ENCODE measurements at regions not wholly inside any gene's neighbourhood (a gene's known extent, or its start where the extent isn't known, plus 50 kb on each side); places are given as distances from the start of the nearest gene placed in this dataset.
"Not testable (repeated sequence)": the region's sequence is repeated elsewhere in the genome, so short reads cannot be mapped to it uniquely, and the experiment has no call there.

DNA sequence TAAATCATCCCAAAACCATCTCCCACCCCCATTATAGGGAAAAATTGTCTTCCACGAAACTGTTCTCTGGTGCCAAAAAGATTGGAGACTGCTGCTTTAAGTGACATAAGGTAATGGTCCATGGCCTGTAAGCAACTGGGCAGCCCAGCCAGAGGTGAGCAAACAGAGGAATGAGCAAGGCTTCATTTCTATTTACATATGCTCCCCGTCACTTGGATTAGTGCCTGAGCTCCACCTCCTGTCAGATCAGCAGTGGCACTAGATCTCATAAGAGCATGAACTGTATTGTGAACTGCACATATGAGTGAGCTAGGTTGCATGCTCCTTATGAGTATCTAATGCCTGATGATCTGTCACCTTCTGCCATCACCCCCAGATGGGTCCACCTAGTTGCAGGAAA is 1159.8 kb upstream of the ALCAM start:
- POLR2A ChIA-PET: no interaction called here
- no peak for DNase-seq (ENCODE audit: extremely low spot score)
- TF ChIP-seq LEF1 (IDR thresholded peaks at IDR 0.05; ENCODE audit: borderline replicate concordance): no peak
- no peak for TF ChIP-seq FOXA1 (IDR thresholded peaks at IDR 0.05)
- no peak for TF ChIP-seq TARDBP (IDR thresholded peaks at IDR 0.05)
- TF ChIP-seq NFRKB (IDR thresholded peaks at IDR 0.05): no peak
- no peak for TF ChIP-seq SP1 (IDR thresholded peaks at IDR 0.05)
- TF ChIP-seq BHLHE40 (IDR thresholded peaks at IDR 0.05; ENCODE audit: borderline replicate concordance): no peak
- TF ChIP-seq, protein P1, sequence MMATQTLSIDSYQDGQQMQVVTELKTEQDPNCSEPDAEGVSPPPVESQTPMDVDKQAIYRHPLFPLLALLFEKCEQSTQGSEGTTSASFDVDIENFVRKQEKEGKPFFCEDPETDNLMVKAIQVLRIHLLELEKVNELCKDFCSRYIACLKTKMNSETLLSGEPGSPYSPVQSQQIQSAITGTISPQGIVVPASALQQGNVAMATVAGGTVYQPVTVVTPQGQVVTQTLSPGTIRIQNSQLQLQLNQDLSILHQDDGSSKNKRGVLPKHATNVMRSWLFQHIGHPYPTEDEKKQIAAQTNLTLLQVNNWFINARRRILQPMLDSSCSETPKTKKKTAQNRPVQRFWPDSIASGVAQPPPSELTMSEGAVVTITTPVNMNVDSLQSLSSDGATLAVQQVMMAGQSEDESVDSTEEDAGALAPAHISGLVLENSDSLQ (IDR thresholded peaks at IDR 0.05): 0 out of 2 replicates have a peak, but pooled peaks have one; percentile 13
- no peak for TF ChIP-seq HDGF (IDR thresholded peaks at IDR 0.05; ENCODE audit: borderline replicate concordance)
- CTCF ChIA-PET: no interaction called here

DNA sequence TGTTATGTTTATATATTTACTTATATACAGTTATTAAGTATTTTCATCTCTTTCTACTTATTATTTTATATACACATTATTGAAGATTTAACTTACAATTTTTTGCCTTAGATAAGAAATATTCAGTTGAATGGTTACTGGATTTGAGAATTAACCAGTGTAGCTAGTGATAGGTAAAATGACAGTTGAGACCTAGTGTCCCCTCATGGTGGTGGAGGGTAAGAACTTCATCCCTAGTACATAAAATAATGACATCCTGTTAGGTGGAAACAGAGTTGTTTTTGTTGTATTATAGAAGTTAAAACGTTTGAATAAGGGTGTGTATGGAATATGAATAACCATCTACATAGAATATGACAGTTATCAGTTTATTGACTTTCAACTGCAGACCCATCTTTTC is 1152.4 kb upstream of the ALCAM start:
- POLR2A ChIA-PET: no interaction called here
- CTCF ChIA-PET: no interaction called here
- no peak for DNase-seq (ENCODE audit: extremely low spot score)
- TF ChIP-seq CTBP1 (IDR thresholded peaks at IDR 0.05; ENCODE audit: borderline replicate concordance) (no peak), HDGF (IDR thresholded peaks at IDR 0.05; ENCODE audit: borderline replicate concordance) (no peak), BHLHE40 (IDR thresholded peaks at IDR 0.05; ENCODE audit: borderline replicate concordance) (no peak), ARNT (IDR thresholded peaks at IDR 0.05) (no peak), NFRKB (IDR thresholded peaks at IDR 0.05) (no peak), FOXK2 (IDR thresholded peaks at IDR 0.05) (no peak), LEF1 (IDR thresholded peaks at IDR 0.05; ENCODE audit: borderline replicate concordance) (no peak), SP1 (IDR thresholded peaks at IDR 0.05) (no peak), ELF4 (IDR thresholded peaks at IDR 0.05) (no peak), FOXM1 (IDR thresholded peaks at IDR 0.05; ENCODE audit: borderline replicate concordance) (no peak), SUZ12 (IDR thresholded peaks at IDR 0.05) (no peak), TARDBP (IDR thresholded peaks at IDR 0.05) (no peak)
- TF ChIP-seq, protein P1 (IDR thresholded peaks at IDR 0.05): no peak

GRCh38 chr3:104214937-104215336 is 1151.8 kb upstream of the ALCAM start:
- ChIA-PET CTCF (no interaction called here), POLR2A (no interaction called here)
- no peak for DNase-seq (ENCODE audit: extremely low spot score)
- TF ChIP-seq L3MBTL2 (conservative IDR thresholded peaks at IDR 0.05): no peak
- no peak for TF ChIP-seq FOXA1 (IDR thresholded peaks at IDR 0.05)
- no peak for TF ChIP-seq BHLHE40 (IDR thresholded peaks at IDR 0.05; ENCODE audit: borderline replicate concordance)
- no peak for TF ChIP-seq CTBP1 (IDR thresholded peaks at IDR 0.05; ENCODE audit: borderline replicate concordance)
- no peak for TF ChIP-seq SUZ12 (IDR thresholded peaks at IDR 0.05)
- TF ChIP-seq ARNT (IDR thresholded peaks at IDR 0.05): no peak
- no peak for TF ChIP-seq FOXM1 (IDR thresholded peaks at IDR 0.05; ENCODE audit: borderline replicate concordance)
- TF ChIP-seq NFRKB (IDR thresholded peaks at IDR 0.05): no peak
- TF ChIP-seq FOXK2 (IDR thresholded peaks at IDR 0.05): no peak
- TF ChIP-seq ZNF384 (IDR thresholded peaks at IDR 0.05): no peak

DNA sequence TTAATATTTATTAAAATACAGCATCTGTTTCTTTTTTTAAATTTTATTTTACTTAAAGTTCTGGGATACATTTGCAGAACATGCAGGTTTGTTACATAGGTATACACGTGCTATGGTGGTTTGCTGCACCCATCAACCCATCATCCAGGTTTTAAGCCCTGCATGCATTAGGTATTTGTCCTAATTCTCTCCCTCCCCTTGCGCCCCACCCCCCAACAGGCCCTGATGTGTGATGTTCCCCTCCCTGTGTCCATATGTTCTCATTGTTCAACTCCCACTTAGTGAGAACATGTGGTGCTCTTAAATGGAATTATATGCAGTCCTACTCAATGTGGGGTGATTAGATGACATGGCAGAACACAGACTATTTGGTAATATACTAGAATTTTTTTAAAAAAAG is 1147.7 kb upstream of the ALCAM start:
- POLR2A ChIA-PET; DNase-seq (ENCODE audit: extremely low spot score); CTCF ChIA-PET: not testable (repeated sequence)

GRCh38 chr3:104234442-104235194 is 1132.1 kb upstream of the ALCAM start:
- TF ChIP-seq NFRKB (IDR thresholded peaks at IDR 0.05): no peak
- no peak for TF ChIP-seq L3MBTL2 (conservative IDR thresholded peaks at IDR 0.05)
- TF ChIP-seq CTBP1 (IDR thresholded peaks at IDR 0.05; ENCODE audit: borderline replicate concordance): no peak
- TF ChIP-seq, protein P1 (IDR thresholded peaks at IDR 0.05): no peak
- TF ChIP-seq SUZ12 (IDR thresholded peaks at IDR 0.05): no peak
- no peak for TF ChIP-seq BHLHE40 (IDR thresholded peaks at IDR 0.05; ENCODE audit: borderline replicate concordance)
- TF ChIP-seq FOXA1 (IDR thresholded peaks at IDR 0.05): no peak
- TF ChIP-seq ELF4 (IDR thresholded peaks at IDR 0.05): no peak
- ChIA-PET POLR2A (no interaction called here), CTCF (no interaction called here)
- no peak for DNase-seq (ENCODE audit: extremely low spot score)

DNA sequence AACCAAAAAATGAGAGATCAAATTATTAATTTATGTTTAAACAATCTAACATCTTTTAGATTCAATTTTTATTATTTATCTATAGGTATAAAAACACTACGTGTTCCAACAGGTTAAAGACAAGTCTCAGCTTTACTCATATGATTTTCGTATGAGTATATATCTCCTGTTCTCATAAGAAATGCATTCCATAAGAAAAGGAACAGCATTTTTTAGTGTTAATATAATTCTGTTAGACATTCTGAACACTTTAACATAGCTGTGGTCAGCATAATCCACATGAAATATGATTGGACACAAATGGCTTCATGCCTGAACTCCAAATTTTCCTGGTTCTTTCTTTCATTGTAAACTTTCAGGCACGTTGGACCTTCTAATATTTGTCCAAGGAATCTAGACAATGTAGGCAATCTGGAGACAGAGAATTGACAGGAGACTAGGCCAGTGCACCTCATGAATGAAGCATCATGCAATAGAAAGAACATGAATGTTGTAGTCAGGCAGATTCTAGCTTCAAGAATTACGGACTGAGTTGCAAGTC is 1122.0 kb upstream of the ALCAM start:
- DNase-seq (ENCODE audit: extremely low spot score): no peak
- ChIA-PET POLR2A (no interaction called here), CTCF (no interaction called here)
- TF ChIP-seq SP1 (IDR thresholded peaks at IDR 0.05): no peak
- no peak for TF ChIP-seq LEF1 (IDR thresholded peaks at IDR 0.05; ENCODE audit: borderline replicate concordance)
- TF ChIP-seq ZNF384 (IDR thresholded peaks at IDR 0.05): no peak
- TF ChIP-seq ARNT (IDR thresholded peaks at IDR 0.05): no peak
- no peak for TF ChIP-seq BHLHE40 (IDR thresholded peaks at IDR 0.05; ENCODE audit: borderline replicate concordance)
- TF ChIP-seq CTBP1 (IDR thresholded peaks at IDR 0.05; ENCODE audit: borderline replicate concordance): no peak
- TF ChIP-seq, protein P1 (IDR thresholded peaks at IDR 0.05): no peak
- TF ChIP-seq FOXA1 (IDR thresholded peaks at IDR 0.05): no peak
- no peak for TF ChIP-seq ELF4 (IDR thresholded peaks at IDR 0.05)
- no peak for TF ChIP-seq L3MBTL2 (conservative IDR thresholded peaks at IDR 0.05)
- no peak for TF ChIP-seq NFRKB (IDR thresholded peaks at IDR 0.05)
- TF ChIP-seq SUZ12 (IDR thresholded peaks at IDR 0.05): no peak
- no peak for TF ChIP-seq HDGF (IDR thresholded peaks at IDR 0.05; ENCODE audit: borderline replicate concordance)
- TF ChIP-seq FOXK2 (IDR thresholded peaks at IDR 0.05): no peak
- no peak for TF ChIP-seq TARDBP (IDR thresholded peaks at IDR 0.05)
- TF ChIP-seq FOXM1 (IDR thresholded peaks at IDR 0.05; ENCODE audit: borderline replicate concordance): no peak

Data from HEK293T (cell line).